HL-60 (cell line): ENCODE measurements at regions not wholly inside any gene's neighbourhood (a gene's known extent, or its start where the extent isn't known, plus 50 kb on each side); places are given as distances from the start of the nearest gene placed in this dataset.

Experiments
- POLR2AphosphoS5 ChIP-seq: IDR thresholded peaks from 2 replicates; pipeline ENCODE4 v1.6.1; 2012; ENCODE audit warnings: low read depth
- REST ChIP-seq: IDR thresholded peaks from 2 replicates; pipeline ENCODE4 v1.6.1; 2012; ENCODE audit warnings: low read depth; ENCODE audit not compliant: insufficient replicate concordance
- TF ChIP-seq, protein P1 (sequence below): IDR thresholded peaks from one replicate; pipeline ENCODE4 v1.5.1; 2011; ENCODE audit warnings: low read length, control low read depth, inconsistent platforms; ENCODE audit not compliant: insufficient read depth

DNA sequence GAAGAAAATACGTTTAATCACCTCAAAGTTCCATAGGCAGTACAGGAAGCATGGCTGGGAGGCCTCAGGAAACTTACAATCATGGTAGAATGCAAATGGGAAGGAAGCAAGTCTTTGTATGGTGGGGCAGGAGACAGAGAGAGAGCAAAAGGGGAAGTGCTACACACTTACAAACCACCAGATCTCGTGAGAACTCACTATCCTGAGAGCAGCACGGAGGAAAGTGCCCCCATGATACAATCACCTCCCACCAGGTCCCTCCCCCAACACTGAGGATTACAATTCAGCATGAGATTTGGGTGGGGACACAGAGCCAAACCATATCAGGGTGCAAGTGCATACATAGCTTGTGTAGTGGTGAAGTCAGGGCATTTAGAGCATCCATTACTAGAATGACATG is 92.3 kb upstream of the ANKRD10 start:
- TF ChIP-seq, protein P1, sequence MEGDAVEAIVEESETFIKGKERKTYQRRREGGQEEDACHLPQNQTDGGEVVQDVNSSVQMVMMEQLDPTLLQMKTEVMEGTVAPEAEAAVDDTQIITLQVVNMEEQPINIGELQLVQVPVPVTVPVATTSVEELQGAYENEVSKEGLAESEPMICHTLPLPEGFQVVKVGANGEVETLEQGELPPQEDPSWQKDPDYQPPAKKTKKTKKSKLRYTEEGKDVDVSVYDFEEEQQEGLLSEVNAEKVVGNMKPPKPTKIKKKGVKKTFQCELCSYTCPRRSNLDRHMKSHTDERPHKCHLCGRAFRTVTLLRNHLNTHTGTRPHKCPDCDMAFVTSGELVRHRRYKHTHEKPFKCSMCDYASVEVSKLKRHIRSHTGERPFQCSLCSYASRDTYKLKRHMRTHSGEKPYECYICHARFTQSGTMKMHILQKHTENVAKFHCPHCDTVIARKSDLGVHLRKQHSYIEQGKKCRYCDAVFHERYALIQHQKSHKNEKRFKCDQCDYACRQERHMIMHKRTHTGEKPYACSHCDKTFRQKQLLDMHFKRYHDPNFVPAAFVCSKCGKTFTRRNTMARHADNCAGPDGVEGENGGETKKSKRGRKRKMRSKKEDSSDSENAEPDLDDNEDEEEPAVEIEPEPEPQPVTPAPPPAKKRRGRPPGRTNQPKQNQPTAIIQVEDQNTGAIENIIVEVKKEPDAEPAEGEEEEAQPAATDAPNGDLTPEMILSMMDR, result no peak
- TF ChIP-seq REST, result no peak
- no peak for TF ChIP-seq POLR2AphosphoS5
